ENCODE measurements at regions not wholly inside any gene's neighbourhood (a gene's known extent, or its start where the extent isn't known, plus 50 kb on each side); places are given as distances from the start of the nearest gene placed in this dataset.

GRCh38 chr13:74229242-74229641 lies 95.0 kb upstream of the KLF12 start:
- 37 to 45% (median 38%) methylated on average over 4 of the region's 4 CpGs for WGBS, 3 donors
- no peak for DNase-seq
- Histone ChIP-seq H3K27me3 (no peaks in the 10 kb centered on the region), H3K9me3 (no peaks in the 10 kb centered on the region), H3K27ac (no peak overlapping the region), H3K4me1 (ENCODE audit: insufficient read depth) (no peaks in the 10 kb centered on the region), H3K36me3 (no peaks in the 10 kb centered on the region), H3K4me3 (no peak overlapping the region)
- intact Hi-C loops (cut with DNase I) = no loop called here
- TF ChIP-seq, protein P1, sequence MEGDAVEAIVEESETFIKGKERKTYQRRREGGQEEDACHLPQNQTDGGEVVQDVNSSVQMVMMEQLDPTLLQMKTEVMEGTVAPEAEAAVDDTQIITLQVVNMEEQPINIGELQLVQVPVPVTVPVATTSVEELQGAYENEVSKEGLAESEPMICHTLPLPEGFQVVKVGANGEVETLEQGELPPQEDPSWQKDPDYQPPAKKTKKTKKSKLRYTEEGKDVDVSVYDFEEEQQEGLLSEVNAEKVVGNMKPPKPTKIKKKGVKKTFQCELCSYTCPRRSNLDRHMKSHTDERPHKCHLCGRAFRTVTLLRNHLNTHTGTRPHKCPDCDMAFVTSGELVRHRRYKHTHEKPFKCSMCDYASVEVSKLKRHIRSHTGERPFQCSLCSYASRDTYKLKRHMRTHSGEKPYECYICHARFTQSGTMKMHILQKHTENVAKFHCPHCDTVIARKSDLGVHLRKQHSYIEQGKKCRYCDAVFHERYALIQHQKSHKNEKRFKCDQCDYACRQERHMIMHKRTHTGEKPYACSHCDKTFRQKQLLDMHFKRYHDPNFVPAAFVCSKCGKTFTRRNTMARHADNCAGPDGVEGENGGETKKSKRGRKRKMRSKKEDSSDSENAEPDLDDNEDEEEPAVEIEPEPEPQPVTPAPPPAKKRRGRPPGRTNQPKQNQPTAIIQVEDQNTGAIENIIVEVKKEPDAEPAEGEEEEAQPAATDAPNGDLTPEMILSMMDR (IDR thresholded peaks at IDR 0.05) = no peak
- no peak for TF ChIP-seq EP300 (IDR thresholded peaks at IDR 0.05)
- no peak for TF ChIP-seq POLR2A (IDR thresholded peaks at IDR 0.05)

GRCh38 chr13:74227476-74228158 lies 93.4 kb upstream of the KLF12 start:
- Histone ChIP-seq H3K36me3 (no peaks in the 10 kb centered on the region), H3K4me1 (ENCODE audit: insufficient read depth) (no peaks in the 10 kb centered on the region), H3K27ac (no peak overlapping the region), H3K9me3 (no peaks in the 10 kb centered on the region), H3K4me3 (no peak overlapping the region), H3K27me3 (no peaks in the 10 kb centered on the region)
- WGBS, 3 donors = 62 to 80% (median 80%) methylated on average over 6 of the region's 6 CpGs
- no peak for TF ChIP-seq EP300 (IDR thresholded peaks at IDR 0.05)
- TF ChIP-seq, protein P1 (IDR thresholded peaks at IDR 0.05) = no peak
- no peak for TF ChIP-seq POLR2A (IDR thresholded peaks at IDR 0.05)
- no peak for DNase-seq
- intact Hi-C loops (cut with DNase I) = no loop called here

GRCh38 chr13:74226791-74227475 lies 92.7 kb upstream of the KLF12 start:
- Histone ChIP-seq H3K4me3 (no peak overlapping the region), H3K27me3 (no peaks in the 10 kb centered on the region), H3K4me1 (ENCODE audit: insufficient read depth) (no peaks in the 10 kb centered on the region), H3K36me3 (no peaks in the 10 kb centered on the region), H3K9me3 (no peaks in the 10 kb centered on the region), H3K27ac (no peak overlapping the region)
- WGBS, 3 donors = 79 to 84% (median 83%) methylated on average over 4 of the region's 4 CpGs
- TF ChIP-seq, protein P1 (IDR thresholded peaks at IDR 0.05) = no peak
- intact Hi-C loops (cut with DNase I) = no loop called here
- DNase-seq = no peak

- Histone ChIP-seq H3K36me3 (no peaks in the 10 kb centered on the region), H3K27ac (no peak overlapping the region), H3K27me3 (no peaks in the 10 kb centered on the region), H3K4me3 (no peak overlapping the region), H3K4me1 (ENCODE audit: insufficient read depth) (no peaks in the 10 kb centered on the region), H3K9me3 (no peaks in the 10 kb centered on the region)
- TF ChIP-seq POLR2A (IDR thresholded peaks at IDR 0.05) = no peak
- TF ChIP-seq EP300 (IDR thresholded peaks at IDR 0.05) = no peak
- TF ChIP-seq, protein P1 (IDR thresholded peaks at IDR 0.05) = no peak
- intact Hi-C loops (cut with DNase I) = no loop called here
- WGBS, 3 donors = 60 to 86% (median 69%) methylated on average over 2 of the region's 2 CpGs
- no peak for DNase-seq
Measured at GRCh38 chr13:74221752-74222151, 87.5 kb upstream of the KLF12 start.

All from ovary (tissue), 7 donors.